Adrenal gland (tissue), 9 donors: ENCODE measurements at regions not wholly inside any gene's neighbourhood (a gene's known extent, or its start where the extent isn't known, plus 50 kb on each side); places are given as distances from the start of the nearest gene placed in this dataset.

Experiments
- DNase-seq, 7 donors: peaks; one replicate each; pipeline ENCODE4 v3.0.0-alpha.2; 2019 to 2020
- H3K27ac ChIP-seq, 5 donors: fragments of 200-600 bp; sonication (generic) in 4 of 5; 1 replicate in 3 of 5; 2 replicates in 2 of 5; pipeline versions ENCODE4 v1.5.1 to v1.8.0; 2016 to 2020; ENCODE audit warnings: mild to moderate bottlenecking in 1 of 5
- H3K27me3 ChIP-seq: fragments of 200-600 bp; 2 replicates; pipeline ENCODE4 v1.8.0; 2021
- H3K36me3 ChIP-seq, 2 donors: fragments of 200-600 bp; replicated peaks in 1 of 2; 1 replicate in 1 of 2; 2 replicates in 1 of 2; pipeline versions ENCODE4 v1.5.1 to v1.8.0; 2018 to 2022
- H3K4me1 ChIP-seq, 2 donors: fragments of 200-600 bp; replicated peaks in 1 of 2; 1 replicate in 1 of 2; 2 replicates in 1 of 2; pipeline versions ENCODE4 v1.5.1 to v1.8.0; 2018 to 2021
- H3K4me3 ChIP-seq, 4 donors: fragments of 200-600 bp; sonication (generic) in 3 of 4; one replicate each; pipeline ENCODE4 v1.5.1; 2016 to 2018
- H3K9me3 ChIP-seq, 3 donors: fragments of 200-600 bp; sonication (generic) in 1 of 3; replicated peaks in 1 of 3; 1 replicate in 2 of 3; 2 replicates in 1 of 3; pipeline versions ENCODE4 v1.5.1 to v1.8.0; 2016 to 2021
- POLR2A ChIP-seq, 2 donors: fragments of 450-650 bp; IDR thresholded peaks; one replicate each; pipeline ENCODE4 v1.6.1; 2017; ENCODE audit warnings: antibody characterized with exemption in 2 of 2, mild to moderate bottlenecking in 2 of 2, moderate library complexity in 1 of 2
- WGBS, 4 donors: extraction: QIAGEN DNeasy Blood & Tissue Kit in 2 of 4; methylation state at CpG; one replicate each; pipeline versions ENCODE4 v1.1.5 to v1.1.7; 2013 to 2017; 5-methylcytosine and 5-hydroxymethylcytosine counted together
- intact Hi-C, 2 donors: fragments of 100-400 bp; cut with DNase I; formaldehyde crosslinking; loops; one replicate each; pipeline versions ENCODE4 v1.14.1 to v1.15.0; 2022 to 2023
- TF ChIP-seq, protein P1 (sequence below), 6 experiments: fragments of 450-650 bp in 4 of 6; fragments of 200-600 bp in 2 of 6; sonication (generic) in 1 of 6; IDR thresholded peaks; 1 replicate in 5 of 6; 2 replicates in 1 of 6; pipeline versions ENCODE4 v1.5.1 to v1.8.0; 2016 to 2021; ENCODE audit warnings: antibody characterized with exemption in 6 of 6, mild to moderate bottlenecking in 2 of 6, moderate library complexity in 1 of 6
- donor health status: healthy with polysubstance abuse.
- donor health status: Bipolar disorder and iron deficiency.
- donor health status: DM: yes; HTN: yes; CAD: no.
- donor health status: DM: no; HTN: no; CAD: no.
- donor health status: DM: no; HTN: no; CAD: no.

DNA sequence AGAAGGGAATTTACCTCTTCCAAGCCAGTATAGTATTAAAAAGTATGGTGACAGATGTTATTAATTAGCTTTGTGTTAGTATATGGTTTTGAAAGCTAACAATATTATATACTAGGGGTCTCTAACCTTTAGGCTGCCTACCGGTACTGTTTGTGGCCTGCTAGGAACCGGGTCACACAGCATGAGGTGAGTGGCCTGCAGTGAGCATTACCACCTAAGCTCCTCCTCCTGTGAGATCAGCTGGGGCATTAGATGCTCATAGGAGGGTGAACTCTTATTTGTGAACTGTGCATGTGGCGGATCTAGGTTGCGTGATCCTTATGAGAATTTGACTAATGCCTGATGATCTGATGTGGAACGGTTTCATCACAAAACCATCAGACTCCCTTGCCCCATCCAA is 583.4 kb upstream of the CDH2 start:
- Histone ChIP-seq H3K4me1 (no peaks in the 10 kb centered on the region), H3K27me3 (no peaks in the 10 kb centered on the region), H3K9me3 (no peaks in the 10 kb centered on the region), H3K36me3 (no peaks in the 10 kb centered on the region), H3K4me3 (no peak overlapping the region), H3K27ac (no peak overlapping the region)
- no peak for TF ChIP-seq POLR2A (IDR thresholded peaks at IDR 0.05)
- TF ChIP-seq, protein P1, sequence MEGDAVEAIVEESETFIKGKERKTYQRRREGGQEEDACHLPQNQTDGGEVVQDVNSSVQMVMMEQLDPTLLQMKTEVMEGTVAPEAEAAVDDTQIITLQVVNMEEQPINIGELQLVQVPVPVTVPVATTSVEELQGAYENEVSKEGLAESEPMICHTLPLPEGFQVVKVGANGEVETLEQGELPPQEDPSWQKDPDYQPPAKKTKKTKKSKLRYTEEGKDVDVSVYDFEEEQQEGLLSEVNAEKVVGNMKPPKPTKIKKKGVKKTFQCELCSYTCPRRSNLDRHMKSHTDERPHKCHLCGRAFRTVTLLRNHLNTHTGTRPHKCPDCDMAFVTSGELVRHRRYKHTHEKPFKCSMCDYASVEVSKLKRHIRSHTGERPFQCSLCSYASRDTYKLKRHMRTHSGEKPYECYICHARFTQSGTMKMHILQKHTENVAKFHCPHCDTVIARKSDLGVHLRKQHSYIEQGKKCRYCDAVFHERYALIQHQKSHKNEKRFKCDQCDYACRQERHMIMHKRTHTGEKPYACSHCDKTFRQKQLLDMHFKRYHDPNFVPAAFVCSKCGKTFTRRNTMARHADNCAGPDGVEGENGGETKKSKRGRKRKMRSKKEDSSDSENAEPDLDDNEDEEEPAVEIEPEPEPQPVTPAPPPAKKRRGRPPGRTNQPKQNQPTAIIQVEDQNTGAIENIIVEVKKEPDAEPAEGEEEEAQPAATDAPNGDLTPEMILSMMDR (IDR thresholded peaks at IDR 0.05), result no peak
- intact Hi-C loops, result no loop called here
- 76 to 78% (median 77%) methylated on average over 5 of the region's 5 CpGs for WGBS, 4 donors
- DNase-seq, result no peak

DNA sequence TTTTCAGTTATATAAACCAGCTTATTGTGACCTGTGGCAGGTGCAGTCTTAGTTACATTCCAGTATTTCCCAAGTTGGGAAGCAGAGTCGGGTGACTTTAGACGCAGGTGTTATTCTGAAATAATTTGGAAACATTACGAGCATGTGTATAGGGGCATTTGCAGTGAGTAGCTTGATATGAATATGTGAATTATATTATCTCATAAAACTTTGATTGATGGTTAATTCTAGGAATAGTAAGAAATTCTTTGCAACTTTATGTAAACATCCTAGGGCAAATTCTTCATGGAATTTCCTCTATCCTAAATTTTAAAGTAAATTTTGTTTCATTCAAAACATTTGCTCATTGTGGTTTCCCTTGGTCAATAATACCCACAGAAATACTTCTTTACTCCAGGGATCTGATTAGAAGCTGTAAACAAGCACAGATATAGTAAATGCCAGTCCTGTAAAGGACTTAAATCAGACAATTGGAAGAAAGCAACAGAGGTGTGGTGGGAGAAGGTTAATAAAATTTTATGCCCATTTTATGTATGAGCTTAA is 580.6 kb upstream of the CDH2 start:
- H3K27me3 ChIP-seq, result no peaks in the 10 kb centered on the region
- TF ChIP-seq, protein P1 (IDR thresholded peaks at IDR 0.05), result no peak
- no peak for TF ChIP-seq POLR2A (IDR thresholded peaks at IDR 0.05)
- 84 to 92% (median 89%) methylated on average over 3 of the region's 3 CpGs for WGBS, 4 donors
- intact Hi-C loops, result no loop called here
- DNase-seq, result no peak
- no peak overlapping the region for H3K27ac ChIP-seq
- H3K9me3 ChIP-seq, result no peaks in the 10 kb centered on the region
- H3K36me3 ChIP-seq, result no peaks in the 10 kb centered on the region
- no peak overlapping the region for H3K4me3 ChIP-seq
- no peaks in the 10 kb centered on the region for H3K4me1 ChIP-seq

DNA sequence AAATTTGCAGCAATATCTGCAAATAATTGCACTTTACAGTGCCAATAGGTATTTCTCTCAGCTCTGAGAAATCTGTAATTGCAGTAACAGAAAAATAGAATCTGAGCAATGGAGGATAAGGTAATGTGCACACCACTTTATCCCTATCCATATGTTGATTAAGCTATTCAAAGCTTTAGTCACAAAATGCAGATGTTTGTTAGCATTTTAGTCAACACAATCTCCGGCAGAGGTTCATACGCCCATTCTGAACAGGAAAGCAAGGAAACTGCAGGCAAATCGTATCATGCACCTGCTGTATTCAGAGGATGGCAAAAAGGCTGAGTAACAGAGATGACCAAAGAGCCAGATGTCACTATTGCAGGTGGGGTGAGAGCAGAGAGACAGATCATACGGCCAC is 566.2 kb upstream of the CDH2 start:
- WGBS, 4 donors, result 72 to 86% (median 73%) methylated on average over 4 of the region's 4 CpGs
- intact Hi-C loops, result no loop called here
- Histone ChIP-seq H3K4me3 (no peak overlapping the region), H3K27me3 (no peaks in the 10 kb centered on the region), H3K36me3 (no peaks in the 10 kb centered on the region), H3K4me1 (no peaks in the 10 kb centered on the region), H3K27ac (no peak overlapping the region), H3K9me3 (no peaks in the 10 kb centered on the region)
- DNase-seq, result no peak
- no peak for TF ChIP-seq POLR2A (IDR thresholded peaks at IDR 0.05)
- TF ChIP-seq, protein P1 (IDR thresholded peaks at IDR 0.05), result no peak

DNA sequence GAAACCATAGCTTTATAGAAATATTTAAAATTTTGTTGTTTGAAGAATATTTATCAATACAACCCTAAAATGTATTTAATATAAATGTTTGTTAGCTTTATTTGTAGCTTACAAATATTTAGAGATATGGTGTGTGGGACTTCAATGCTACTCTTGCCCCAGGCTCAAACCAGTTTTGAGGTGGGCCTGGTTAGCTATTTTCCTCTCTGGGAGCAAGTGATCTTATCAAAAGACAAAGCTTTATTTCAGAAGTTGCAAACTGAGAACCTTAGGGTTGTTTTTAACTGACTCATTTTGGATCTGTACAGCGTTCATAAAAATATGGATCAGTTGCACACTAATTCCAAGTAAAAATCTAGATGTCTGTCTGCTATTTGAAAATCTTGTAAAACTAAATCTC is 563.6 kb upstream of the CDH2 start:
- H3K27ac ChIP-seq, result no peak overlapping the region
- H3K4me3 ChIP-seq, result no peak overlapping the region
- intact Hi-C loops, result no loop called here
- H3K27me3 ChIP-seq, result no peaks in the 10 kb centered on the region
- TF ChIP-seq POLR2A (IDR thresholded peaks at IDR 0.05), result no peak
- TF ChIP-seq, protein P1 (IDR thresholded peaks at IDR 0.05), result no peak
- no peak for DNase-seq
- WGBS, 4 donors, result 87 to 97% (median 88%) methylated on average over 1 of the region's 1 CpG
- H3K9me3 ChIP-seq, result no peaks in the 10 kb centered on the region
- no peaks in the 10 kb centered on the region for H3K4me1 ChIP-seq
- H3K36me3 ChIP-seq, result no peaks in the 10 kb centered on the region
